GM19452 (cell line): ENCODE measurements at regions not wholly inside any gene's neighbourhood (a gene's known extent, or its start where the extent isn't known, plus 50 kb on each side); places are given as distances from the start of the nearest gene placed in this dataset.
"Not testable (repeated sequence)": the region's sequence is repeated elsewhere in the genome, so short reads cannot be mapped to it uniquely, and the experiment has no call there.

Experiments used
- ATAC-seq: cut with Tn5 transposase; IDR thresholded peaks from one replicate; pipeline ENCODE4 v1.9.1; 2021; ENCODE audit not compliant: unreplicated experiment

DNA sequence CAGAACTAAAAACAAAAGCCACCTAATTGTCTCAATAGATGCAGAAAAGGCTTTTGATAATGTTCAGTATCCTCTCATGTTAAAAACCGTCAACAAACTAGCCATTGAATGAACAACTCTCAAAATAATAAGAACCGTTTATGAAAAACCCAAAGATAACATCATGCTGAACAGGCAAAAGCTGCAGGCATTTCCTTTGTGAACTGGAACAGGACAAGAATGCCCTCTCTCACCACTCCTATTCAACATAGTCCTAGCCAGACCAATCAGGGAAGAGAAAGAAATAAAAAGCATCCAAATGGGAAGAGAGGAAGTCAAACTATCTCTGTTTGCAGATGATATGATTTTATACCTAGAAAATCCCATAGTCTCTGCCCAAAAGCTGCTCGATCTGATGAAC is 179.6 kb upstream of the EDNRB start:
- no peak for ATAC-seq

- no peak for ATAC-seq
These were observed 177.6 kb upstream of the EDNRB start for GRCh38 chr13:78096221-78096620.

DNA sequence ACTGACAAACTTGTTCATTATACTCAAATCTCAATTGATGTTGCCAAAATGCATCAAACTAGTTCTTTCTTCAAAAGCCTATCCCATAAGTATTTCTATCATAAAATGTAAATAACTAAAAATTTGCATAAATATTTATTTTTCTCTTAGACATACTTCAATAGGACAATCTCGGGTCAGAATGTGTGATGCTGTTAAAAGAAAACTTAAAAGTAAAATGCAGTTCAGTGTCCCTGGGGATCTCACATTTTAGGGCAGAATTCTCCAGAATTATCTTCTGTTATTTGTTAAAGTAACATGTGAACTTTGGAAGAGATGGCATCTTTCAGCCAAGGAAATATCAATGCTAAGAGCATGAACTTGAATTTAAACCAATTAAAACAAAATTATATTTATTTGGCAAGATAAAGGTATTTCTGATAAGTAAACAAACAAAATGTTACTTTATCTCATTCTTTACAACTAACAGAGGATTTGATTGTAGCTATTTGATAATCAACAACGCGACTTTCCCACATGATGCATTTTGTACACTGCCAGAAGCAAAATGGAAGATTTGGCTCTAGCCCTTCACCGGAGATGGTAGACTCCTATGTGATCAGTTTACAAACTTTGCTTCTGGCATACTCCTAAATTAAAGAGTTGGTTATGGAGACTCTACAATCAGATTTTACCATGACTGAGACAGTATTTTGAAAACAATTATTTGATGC is 169.5 kb upstream of the EDNRB start:
- ATAC-seq, result no peak

DNA sequence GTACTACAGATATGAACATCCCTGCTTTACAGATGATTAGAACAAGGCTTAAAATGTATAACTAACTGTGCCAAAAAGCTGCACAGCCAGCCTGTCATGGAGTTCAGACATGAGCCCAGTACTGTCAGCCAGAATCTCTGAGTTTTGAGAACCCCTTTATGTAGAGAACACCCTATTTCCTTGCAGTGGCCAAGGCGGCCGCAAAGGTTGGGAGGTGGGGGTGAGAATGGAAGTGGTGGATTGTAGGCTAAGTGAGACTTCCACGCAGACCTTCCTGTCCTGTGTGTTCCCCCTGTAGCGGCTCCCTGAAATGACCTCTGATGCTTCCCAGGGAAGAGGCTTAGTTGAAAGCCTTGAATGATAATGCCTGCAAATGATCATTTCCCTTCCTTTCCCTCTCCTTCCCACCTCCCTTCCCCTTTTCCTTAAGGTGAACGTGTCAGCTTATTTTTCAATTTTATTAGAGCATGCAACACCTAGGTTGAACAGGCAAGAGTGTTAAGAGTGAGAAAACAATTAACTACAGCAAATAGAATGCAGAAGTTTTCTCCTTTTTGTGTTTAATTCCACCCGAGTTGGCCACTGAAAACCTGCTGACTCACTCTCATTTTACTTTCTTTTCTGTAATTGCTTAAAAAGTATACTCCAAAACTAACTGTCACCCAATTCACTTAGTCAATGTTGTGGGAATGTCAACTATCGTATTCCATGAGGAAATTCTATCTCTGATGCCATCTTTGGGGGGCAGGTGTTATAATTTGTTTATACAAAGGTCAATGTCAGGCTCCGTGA is 167.0 kb upstream of the EDNRB start:
- ATAC-seq, result no peak

DNA sequence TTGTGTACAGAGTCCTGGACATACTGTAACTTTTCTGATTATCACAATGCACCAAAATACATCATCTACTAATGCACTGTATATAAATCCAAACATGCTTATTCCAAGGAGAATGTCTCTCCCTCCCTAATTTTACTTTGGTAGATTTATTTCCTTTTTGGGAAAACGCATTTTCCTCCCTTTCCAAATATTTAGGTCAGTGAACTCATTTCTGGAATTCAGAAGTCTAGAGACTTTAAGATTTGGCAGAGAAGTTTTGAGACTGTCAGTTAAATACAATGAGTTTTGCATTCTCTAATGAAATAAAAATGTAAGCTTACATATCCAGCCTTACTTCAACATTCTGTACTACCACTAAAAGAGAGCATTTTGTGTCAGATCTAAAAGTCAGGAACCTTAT is 165.8 kb upstream of the EDNRB start:
- no peak for ATAC-seq

- no peak for ATAC-seq
These were observed 159.5 kb upstream of the EDNRB start for GRCh38 chr13:78078168-78078567.

DNA sequence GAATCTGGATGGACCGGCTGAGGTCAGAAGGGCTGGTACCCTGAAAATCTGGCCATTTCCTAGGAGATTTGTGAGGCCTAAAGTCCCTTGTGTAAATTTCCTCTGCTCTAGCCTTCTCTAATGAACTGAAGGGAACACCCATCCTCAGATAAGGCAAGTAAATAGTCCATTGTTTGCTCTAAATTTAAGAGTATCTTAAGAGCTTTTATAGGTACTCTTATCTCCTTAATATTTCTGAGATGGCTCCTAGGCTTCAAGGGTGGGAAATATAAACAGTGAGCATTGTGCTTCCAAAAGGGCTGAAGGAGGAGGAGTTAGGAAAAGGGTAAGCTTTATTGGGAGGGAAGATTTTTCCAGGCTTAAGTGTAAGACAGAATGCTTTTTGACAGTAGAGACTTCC is 148.7 kb upstream of the EDNRB start:
- no peak for ATAC-seq

- ATAC-seq, result no peak
These were observed 146.5 kb upstream of the EDNRB start for GRCh38 chr13:78065141-78065540.

- ATAC-seq, result no peak
These were observed 143.2 kb upstream of the EDNRB start for GRCh38 chr13:78061806-78062205.

GRCh38 chr13:78060966-78061365 is 142.3 kb upstream of the EDNRB start:
- no peak for ATAC-seq

GRCh38 chr13:78056865-78057264 is 138.2 kb upstream of the EDNRB start:
- ATAC-seq, result not testable (repeated sequence)

- no peak for ATAC-seq
These were observed 135.5 kb upstream of the EDNRB start for GRCh38 chr13:78054157-78054556.

DNA sequence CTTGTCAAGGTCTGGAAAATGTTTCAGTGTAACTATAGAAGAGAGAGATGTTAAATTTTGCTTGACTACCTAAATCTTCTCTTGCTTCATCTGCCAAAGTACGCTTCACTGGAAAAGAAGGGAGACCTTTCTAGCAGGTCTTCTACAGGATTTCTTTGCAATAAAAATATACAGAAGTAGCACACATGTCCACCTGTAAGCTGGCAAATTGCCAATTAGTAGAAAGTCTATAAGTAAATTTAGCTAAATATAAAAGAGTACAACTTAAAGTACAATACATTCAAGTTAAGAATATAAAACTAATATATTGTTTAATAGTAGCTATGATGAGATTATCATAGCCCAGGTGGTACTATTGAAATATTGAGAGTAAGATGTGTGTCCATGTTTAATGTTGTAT is 128.5 kb upstream of the EDNRB start:
- ATAC-seq, result no peak

- peak; percentile 93 for ATAC-seq
These were observed 127.7 kb upstream of the EDNRB start for GRCh38 chr13:78046331-78046730.

DNA sequence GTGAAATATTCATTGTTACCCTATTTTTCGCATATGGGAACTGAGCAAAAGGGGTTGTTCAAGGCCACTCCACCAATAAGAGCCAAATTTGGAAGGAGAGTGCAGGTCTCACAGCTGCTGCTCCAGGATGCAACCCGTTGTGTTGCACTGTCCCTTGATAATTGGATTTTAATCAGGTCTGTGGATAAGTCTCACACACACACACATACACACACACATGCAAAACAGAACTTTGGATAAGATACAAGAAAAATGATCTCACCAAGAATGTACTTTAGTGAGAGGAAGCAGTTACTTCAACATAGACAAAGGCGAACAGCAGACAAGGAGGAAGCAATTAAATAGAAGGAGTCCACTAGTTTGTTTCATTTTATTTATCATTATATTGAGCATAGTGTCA is 127.3 kb upstream of the EDNRB start:
- ATAC-seq, result peak; percentile 22

DNA sequence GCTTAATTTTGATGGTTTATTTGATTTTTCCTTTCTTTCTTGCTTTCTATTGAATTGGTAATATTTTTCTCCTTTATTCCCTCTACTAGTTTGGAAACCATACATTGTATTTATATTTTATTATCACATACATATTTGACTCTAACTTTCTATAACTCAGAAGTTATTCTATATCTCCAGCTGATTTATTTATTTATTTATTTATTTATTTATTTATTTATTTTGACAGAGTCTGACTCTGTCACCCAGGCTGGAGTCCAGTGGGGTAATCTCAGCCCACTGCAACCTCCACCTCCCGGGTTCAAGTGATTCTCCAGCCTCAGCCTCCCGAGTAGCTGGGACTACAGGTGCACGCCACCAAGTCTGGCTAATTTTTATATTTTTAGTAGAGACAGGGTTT is 122.7 kb upstream of the EDNRB start:
- not testable (repeated sequence) for ATAC-seq

DNA sequence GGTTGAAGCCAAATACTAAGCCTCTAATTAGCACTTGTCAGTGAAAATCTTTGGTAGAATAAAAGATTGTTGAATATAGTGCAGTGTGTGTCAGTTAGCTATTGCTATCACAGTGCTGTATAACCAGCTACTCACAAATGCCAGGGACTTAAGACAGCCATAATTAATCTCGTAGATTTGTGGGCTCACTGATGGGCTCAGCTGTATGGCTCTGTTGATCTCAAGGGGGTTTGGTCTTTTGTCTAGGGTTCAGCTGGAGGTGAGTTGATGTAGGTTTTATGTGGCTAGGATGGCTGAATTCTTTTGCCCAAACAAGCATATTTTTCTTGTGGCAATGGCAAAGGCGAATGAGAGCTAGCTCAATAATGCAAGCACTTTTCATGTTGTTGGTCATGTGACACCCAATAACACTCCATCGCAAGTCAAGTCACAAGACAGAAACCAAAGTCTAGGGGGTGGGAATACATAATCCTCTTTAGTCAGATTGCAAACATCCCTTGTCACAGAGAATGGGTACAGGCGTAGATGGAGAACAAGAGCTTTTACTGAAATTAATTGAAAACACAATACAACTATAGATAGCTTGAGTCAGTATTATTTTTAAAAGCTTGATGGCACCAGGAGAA is 121.7 kb upstream of the EDNRB start:
- no peak for ATAC-seq

GRCh38 chr13:78036841-78037240 is 118.2 kb upstream of the EDNRB start:
- ATAC-seq, result no peak

DNA sequence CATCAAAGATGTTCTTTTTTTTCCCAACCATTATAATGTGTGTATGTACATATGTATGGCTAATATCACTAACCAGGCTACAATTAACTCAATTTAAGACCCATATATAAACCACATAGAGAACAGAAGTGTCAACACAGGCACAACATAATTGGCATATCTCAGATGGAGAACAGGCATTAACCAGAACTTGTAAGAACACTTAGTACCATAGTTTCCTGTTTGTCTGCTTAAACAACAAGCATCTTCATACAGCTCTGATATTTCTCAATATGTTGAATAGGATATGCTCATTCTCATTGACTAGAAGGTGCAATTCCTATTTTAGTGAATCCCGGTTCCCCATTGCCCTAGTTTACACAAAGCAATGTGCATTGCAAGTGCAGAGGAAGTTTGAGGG is 116.9 kb upstream of the EDNRB start:
- no peak for ATAC-seq

DNA sequence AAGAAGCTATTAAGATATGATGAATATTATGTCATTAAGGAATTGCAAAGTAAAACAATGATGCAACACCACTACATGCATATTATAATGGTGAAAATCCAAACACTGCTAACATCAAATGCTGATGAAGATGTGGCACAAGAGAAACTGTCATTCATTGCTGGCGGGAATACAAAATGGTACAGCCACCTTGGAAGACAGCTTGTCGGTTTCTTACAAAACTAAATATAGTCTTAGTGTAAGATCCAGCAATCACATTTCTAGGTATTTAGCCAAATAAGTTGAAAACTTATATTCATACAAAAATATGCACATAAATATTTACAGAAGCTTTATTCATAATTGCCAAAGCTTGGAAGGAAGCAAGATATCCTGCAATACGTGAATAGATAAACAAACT is 114.9 kb upstream of the EDNRB start:
- ATAC-seq, result no peak

DNA sequence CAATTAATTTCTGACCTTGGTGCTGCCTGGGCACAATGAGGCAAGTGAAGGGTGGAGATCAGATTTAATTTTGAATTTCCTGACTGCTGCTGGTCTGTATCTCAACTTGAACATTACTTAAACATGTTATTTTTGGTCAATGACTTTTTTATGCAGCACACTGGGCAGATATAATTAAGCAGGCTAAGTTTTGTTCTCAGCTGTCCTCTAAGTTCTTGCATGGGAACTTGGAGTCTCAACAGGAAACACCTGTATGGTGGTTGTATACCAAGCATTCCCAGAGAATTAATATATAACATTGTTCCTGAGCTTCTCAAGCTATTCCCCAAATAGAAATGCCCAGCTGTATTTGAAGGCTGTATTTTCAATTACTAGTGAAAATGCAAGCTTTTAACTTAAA is 113.5 kb upstream of the EDNRB start:
- ATAC-seq, result no peak

DNA sequence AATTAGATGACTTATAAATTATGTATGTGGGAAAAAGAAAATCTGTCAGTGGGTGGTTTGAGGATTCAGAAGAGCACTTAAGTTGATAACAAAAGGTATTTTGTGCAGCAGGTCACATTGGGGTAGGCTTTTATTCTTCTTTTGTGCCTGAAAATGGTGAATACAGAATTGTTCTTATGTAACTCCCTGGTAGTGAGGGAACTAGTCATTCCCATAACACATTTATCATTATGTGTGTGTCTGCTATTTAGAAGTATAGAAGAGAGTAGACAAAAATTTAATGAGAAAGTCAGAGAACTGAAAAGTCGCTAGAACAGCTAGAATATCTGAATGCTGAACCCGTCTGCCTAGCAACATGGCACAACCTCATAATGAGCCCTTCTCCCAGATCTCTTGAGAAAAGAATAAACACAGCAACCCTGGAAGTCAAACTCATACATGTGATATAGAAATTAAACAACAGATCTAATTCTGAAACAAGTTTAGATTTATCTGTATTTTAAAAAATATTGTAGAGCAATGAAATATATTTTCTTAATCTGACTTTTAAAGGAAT is 111.8 kb upstream of the EDNRB start:
- ATAC-seq, result no peak
